GM12878 (cell line): ENCODE measurements at regions not wholly inside any gene's neighbourhood (a gene's known extent, or its start where the extent isn't known, plus 50 kb on each side); places are given as distances from the start of the nearest gene placed in this dataset.

Experiments
- ATAC-seq: fragments of 200-7000 bp; cut with Tn5 transposase; 3 replicates; pipeline ENCODE4 v1.9.1; 2020; ENCODE audit warnings: mild to moderate bottlenecking, moderate library complexity
- BruUV-seq: library from RNA; stranded (reverse); fragments of 400-500 nt; replicated peaks from 2 replicates; lab custom pipeline; 2021; lab: Mats Ljungman, UMichigan
- CTCF ChIA-PET: fragments of 300-600 bp; sonication (Branson Sonifier 250); formaldehyde crosslinking; extraction: SDS; loops from one replicate; lab custom pipeline; 2021; ENCODE audit warnings: inconsistent platforms; lab: Yijun Ruan, JAX
- POLR2A ChIA-PET: fragments of 350-600 bp; formaldehyde crosslinking; extraction: SDS; loops from one replicate; lab custom pipeline; 2021; ENCODE audit warnings: inconsistent platforms; lab: Charles Lee
- RAD21 ChIA-PET: fragments of 300-600 bp; sonication (Branson Sonifier 250); formaldehyde crosslinking; loops from one replicate; lab custom pipeline; 2023; ENCODE audit warnings: antibody characterized with exemption; ENCODE audit not compliant: unreplicated experiment; lab: Charles Lee
- SMC1A ChIA-PET: fragments of 300-600 bp; sonication (Branson Sonifier 250); formaldehyde crosslinking; loops from one replicate; lab custom pipeline; 2023; ENCODE audit not compliant: unreplicated experiment, uncharacterized antibody; lab: Charles Lee
- DNase-seq: peaks from one replicate; pipeline ENCODE4 v3.0.0-alpha.2; 2011; ENCODE audit warnings: low read depth, low spot score
- FAIRE-seq: peaks from 3 replicates; lab custom pipeline; 2011; peaks lifted over from hg19 to GRCh38; lab: Jason Lieb, UNC
- H2AFZ ChIP-seq: 2 replicates; pipeline ENCODE4 v1.6.0; 2011; ENCODE audit warnings: low read depth, low read length, control low read depth; ENCODE audit not compliant: control insufficient read depth
- H3K27ac ChIP-seq: 2 replicates; pipeline ENCODE4 v1.5.1; 2011; ENCODE audit warnings: control low read depth; ENCODE audit not compliant: control insufficient read depth, insufficient read depth
- H3K27me3 ChIP-seq, 2 experiments: replicated peaks in 1 of 2; 2 replicates each; pipeline versions ENCODE4 v1.6.0 to v1.6.1; 2011; ENCODE audit warnings: low read length in 1 of 2; ENCODE audit not compliant: control insufficient read depth in 2 of 2, insufficient read depth in 2 of 2
- H3K36me3 ChIP-seq, 2 experiments: 2 replicates each; pipeline ENCODE4 v1.5.1; 2011; ENCODE audit warnings: low read length in 1 of 2; ENCODE audit not compliant: control insufficient read depth in 2 of 2, insufficient read depth in 2 of 2
- H3K4me1 ChIP-seq: 2 replicates; pipeline ENCODE4 v1.6.1; 2011; ENCODE audit warnings: mild to moderate bottlenecking, low read length, moderate library complexity, mixed read lengths; ENCODE audit not compliant: control insufficient read depth, insufficient read depth
- H3K4me2 ChIP-seq: 2 replicates; pipeline ENCODE4 v1.6.0; 2011; ENCODE audit warnings: control low read depth; ENCODE audit not compliant: control insufficient read depth, insufficient read depth
- H3K4me3 ChIP-seq: fragments of 200-600 bp; sonication (generic); 2 replicates; pipeline ENCODE4 v1.5.1; 2016
- H3K79me2 ChIP-seq: 2 replicates; pipeline ENCODE4 v1.6.0; 2011; ENCODE audit warnings: low read length; ENCODE audit not compliant: control insufficient read depth, insufficient read depth
- H3K9ac ChIP-seq: 2 replicates; pipeline ENCODE4 v1.8.0; 2011; ENCODE audit warnings: low read length, control low read depth, mixed read lengths; ENCODE audit not compliant: control insufficient read depth, insufficient read depth
- H3K9me3 ChIP-seq: replicated peaks from 3 replicates; pipeline ENCODE4 v1.5.1; 2011; ENCODE audit warnings: mild to moderate bottlenecking, low read length; ENCODE audit not compliant: control insufficient read depth, insufficient read depth
- H4K20me1 ChIP-seq: 2 replicates; pipeline ENCODE4 v1.6.0; 2011; ENCODE audit not compliant: control insufficient read depth, insufficient read depth
- ASH2L ChIP-seq: fragments of 300-600, 200-600 bp; sonication (generic); IDR thresholded peaks from 2 replicates; pipeline ENCODE4 v1.6.1; 2017; ENCODE audit warnings: low read depth, mild to moderate bottlenecking, borderline replicate concordance
- BACH1 ChIP-seq: fragments of 450-650 bp; IDR thresholded peaks from 2 replicates; pipeline ENCODE4 v1.6.1; 2017; ENCODE audit warnings: mild to moderate bottlenecking, borderline replicate concordance
- BCL11A ChIP-seq: IDR thresholded peaks from 2 replicates; pipeline ENCODE4 v1.6.1; 2011; ENCODE audit warnings: low read depth, low read length
- ETV6 ChIP-seq, 2 experiments: fragments of 450-650 bp in 1 of 2; IDR thresholded peaks in 1 of 2; conservative IDR thresholded peaks in 1 of 2; 2 replicates each; pipeline ENCODE4 v1.6.1; 2014; ENCODE audit warnings: antibody characterized with exemption in 1 of 2, borderline replicate concordance in 1 of 2, low read depth in 1 of 2, mild to moderate bottlenecking in 1 of 2, moderate library complexity in 1 of 2
- FOXK2 ChIP-seq: fragments of 450-650 bp; IDR thresholded peaks from 2 replicates; pipeline ENCODE4 v1.6.1; 2017; ENCODE audit warnings: mild to moderate bottlenecking, moderate library complexity
- FOXM1 ChIP-seq: IDR thresholded peaks from 2 replicates; pipeline ENCODE4 v1.6.1; 2012; ENCODE audit warnings: low read depth, mild to moderate bottlenecking, inconsistent platforms, low read length, moderate library complexity
- SIN3A ChIP-seq: IDR thresholded peaks from 2 replicates; pipeline ENCODE4 v1.6.1; 2012; ENCODE audit warnings: low read depth, low read length, improper control_type of control experiment
- SMAD1 ChIP-seq: fragments of 450-650 bp; IDR thresholded peaks from 2 replicates; pipeline ENCODE4 v1.6.1; 2018; ENCODE audit warnings: mild to moderate bottlenecking, low read depth; ENCODE audit not compliant: partially characterized antibody
- SMAD5 ChIP-seq: IDR thresholded peaks from 2 replicates; pipeline ENCODE4 v1.6.1; 2016; ENCODE audit warnings: antibody characterized with exemption, low read depth
- SUZ12 ChIP-seq: fragments of 200-600 bp; sonication (generic); IDR thresholded peaks from one replicate; pipeline ENCODE4 v1.6.1; 2018; ENCODE audit warnings: antibody characterized with exemption, mild to moderate bottlenecking; ENCODE audit not compliant: unreplicated experiment
- ZNF274 ChIP-seq: IDR thresholded peaks from one replicate; pipeline ENCODE4 v1.8.0; 2011; ENCODE audit not compliant: insufficient read length, insufficient read depth
- in situ Hi-C: fragments of 300-500 bp; cut with MboI; formaldehyde crosslinking; loops from 9 replicates; pipeline ENCODE4 v1.14.3; 2018; ENCODE audit warnings: mixed read lengths
- intact Hi-C: fragments of 100-400 bp; cut with micrococcal nuclease; formaldehyde crosslinking; loops from one replicate; pipeline ENCODE4 v1.14.2; 2022; ENCODE audit not compliant: unreplicated experiment
- TF ChIP-seq, protein P1 (sequence below): fragments of 450-650 bp; IDR thresholded peaks from 2 replicates; pipeline ENCODE4 v1.6.1; 2017; ENCODE audit warnings: mild to moderate bottlenecking
- TF ChIP-seq, protein P2 (sequence below): fragments of 450-650 bp; IDR thresholded peaks from 2 replicates; pipeline ENCODE4 v1.6.1; 2018; ENCODE audit warnings: borderline replicate concordance, mild to moderate bottlenecking; ENCODE audit not compliant: partially characterized antibody

DNA sequence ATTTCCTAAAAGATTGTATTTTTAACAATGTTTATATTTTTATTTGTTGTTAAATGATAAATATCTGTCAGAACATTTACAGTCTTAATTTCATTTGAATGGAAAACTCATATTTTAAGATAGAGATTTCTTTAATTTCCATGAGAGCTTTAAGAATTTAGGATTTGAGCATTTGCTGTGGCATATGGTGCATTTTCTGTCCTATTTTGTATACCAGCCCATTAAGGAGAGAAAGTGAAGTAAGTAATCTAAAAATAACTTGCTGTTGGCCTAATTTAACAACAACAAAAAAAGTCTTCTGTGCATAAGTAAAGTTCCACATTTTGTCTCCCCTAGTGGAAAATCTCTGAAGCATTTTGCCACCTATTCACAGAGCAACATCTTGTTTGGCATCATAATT, 190.9 kb upstream of the PPP1R3A start:
- ChIA-PET CTCF (no interaction called here), RAD21 (no interaction called here), SMC1A (no interaction called here)
- intact Hi-C loops = no loop called here
- no peak overlapping the region for H3K4me3 ChIP-seq
- H3K79me2 ChIP-seq = no peaks in the 10 kb centered on the region
- no peak for DNase-seq
- no peaks in the 10 kb centered on the region for H3K4me1 ChIP-seq
- no peak overlapping the region for H3K27ac ChIP-seq
- H3K36me3 ChIP-seq = no peaks in the 10 kb centered on the region
- H3K9me3 ChIP-seq = no peaks in the 10 kb centered on the region
- TF ChIP-seq SUZ12 (no peak), ASH2L (no peak), SMAD5 (no peak), FOXK2 (no peak), ZNF274 (no peak), FOXM1 (no peak), SIN3A (no peak), SMAD1 (no peak), BACH1 (no peak), BCL11A (no peak), ETV6 (conservative IDR thresholded peaks at IDR 0.05 in 1 of 2, IDR thresholded peaks at IDR 0.05 in 1 of 2; ENCODE audit: borderline replicate concordance in 1 of 2, low read depth in 1 of 2) (no peak)
- TF ChIP-seq, protein P1, sequence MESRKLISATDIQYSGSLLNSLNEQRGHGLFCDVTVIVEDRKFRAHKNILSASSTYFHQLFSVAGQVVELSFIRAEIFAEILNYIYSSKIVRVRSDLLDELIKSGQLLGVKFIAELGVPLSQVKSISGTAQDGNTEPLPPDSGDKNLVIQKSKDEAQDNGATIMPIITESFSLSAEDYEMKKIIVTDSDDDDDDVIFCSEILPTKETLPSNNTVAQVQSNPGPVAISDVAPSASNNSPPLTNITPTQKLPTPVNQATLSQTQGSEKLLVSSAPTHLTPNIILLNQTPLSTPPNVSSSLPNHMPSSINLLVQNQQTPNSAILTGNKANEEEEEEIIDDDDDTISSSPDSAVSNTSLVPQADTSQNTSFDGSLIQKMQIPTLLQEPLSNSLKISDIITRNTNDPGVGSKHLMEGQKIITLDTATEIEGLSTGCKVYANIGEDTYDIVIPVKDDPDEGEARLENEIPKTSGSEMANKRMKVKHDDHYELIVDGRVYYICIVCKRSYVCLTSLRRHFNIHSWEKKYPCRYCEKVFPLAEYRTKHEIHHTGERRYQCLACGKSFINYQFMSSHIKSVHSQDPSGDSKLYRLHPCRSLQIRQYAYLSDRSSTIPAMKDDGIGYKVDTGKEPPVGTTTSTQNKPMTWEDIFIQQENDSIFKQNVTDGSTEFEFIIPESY = no peak
- TF ChIP-seq, protein P2, sequence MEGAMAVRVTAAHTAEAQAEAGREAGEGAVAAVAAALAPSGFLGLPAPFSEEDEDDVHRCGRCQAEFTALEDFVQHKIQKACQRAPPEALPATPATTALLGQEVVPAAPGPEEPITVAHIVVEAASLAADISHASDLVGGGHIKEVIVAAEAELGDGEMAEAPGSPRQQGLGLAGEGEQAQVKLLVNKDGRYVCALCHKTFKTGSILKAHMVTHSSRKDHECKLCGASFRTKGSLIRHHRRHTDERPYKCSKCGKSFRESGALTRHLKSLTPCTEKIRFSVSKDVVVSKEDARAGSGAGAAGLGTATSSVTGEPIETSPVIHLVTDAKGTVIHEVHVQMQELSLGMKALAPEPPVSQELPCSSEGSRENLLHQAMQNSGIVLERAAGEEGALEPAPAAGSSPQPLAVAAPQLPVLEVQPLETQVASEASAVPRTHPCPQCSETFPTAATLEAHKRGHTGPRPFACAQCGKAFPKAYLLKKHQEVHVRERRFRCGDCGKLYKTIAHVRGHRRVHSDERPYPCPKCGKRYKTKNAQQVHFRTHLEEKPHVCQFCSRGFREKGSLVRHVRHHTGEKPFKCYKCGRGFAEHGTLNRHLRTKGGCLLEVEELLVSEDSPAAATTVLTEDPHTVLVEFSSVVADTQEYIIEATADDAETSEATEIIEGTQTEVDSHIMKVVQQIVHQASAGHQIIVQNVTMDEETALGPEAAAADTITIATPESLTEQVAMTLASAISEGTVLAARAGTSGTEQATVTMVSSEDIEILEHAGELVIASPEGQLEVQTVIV = no peak
- TF ChIP-seq, all 136 proteins: peak for 0
- Histone ChIP-seq H4K20me1 (no peaks in the 10 kb centered on the region), H3K27me3 (no peaks in the 10 kb centered on the region), H3K4me2 (no peak overlapping the region), H2AFZ (no peak overlapping the region), H3K9ac (no peak overlapping the region)
- POLR2A ChIA-PET = no interaction called here
- no TSS peak for BruUV-seq
- ATAC-seq (no peak), FAIRE-seq (no peak)
- in situ Hi-C loops = no loop called here
